HuH-7 (cell line): ENCODE measurements at regions not wholly inside any gene's neighbourhood (a gene's known extent, or its start where the extent isn't known, plus 50 kb on each side); places are given as distances from the start of the nearest gene placed in this dataset.
"Not testable (repeated sequence)": the region's sequence is repeated elsewhere in the genome, so short reads cannot be mapped to it uniquely, and the experiment has no call there.

Experiments used
- DNase-seq: peaks from one replicate; pipeline ENCODE4 v3.0.0; 2011; ENCODE audit warnings: low spot score

GRCh38 chr15:98088307-98088945 lies 127.9 kb downstream of the ARRDC4 start:
- DNase-seq, result not testable (repeated sequence)

GRCh38 chr15:98089352-98089751 lies 128.8 kb downstream of the ARRDC4 start:
- not testable (repeated sequence) for DNase-seq

DNA sequence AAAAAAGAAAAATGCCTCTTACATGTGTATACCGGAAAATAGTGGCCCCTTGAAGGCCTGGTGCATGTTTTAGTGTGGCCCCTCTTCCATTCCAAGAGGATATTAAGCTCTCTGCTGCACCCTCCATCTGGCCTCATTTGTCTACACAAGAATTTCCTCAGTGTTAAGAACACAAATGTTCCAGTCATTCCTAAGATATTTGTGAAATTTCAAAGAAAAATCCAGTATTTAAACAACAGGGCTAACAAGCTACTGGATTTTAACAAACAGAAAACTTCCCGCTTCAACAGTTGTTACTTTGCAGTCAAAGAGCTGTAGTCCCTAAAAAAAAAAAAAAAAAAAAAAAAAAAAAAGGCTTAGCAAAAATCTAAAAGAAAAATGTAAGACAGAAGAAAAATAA lies 137.5 kb downstream of the ARRDC4 start:
- DNase-seq, result not testable (repeated sequence)

- not testable (repeated sequence) for DNase-seq
Measured at GRCh38 chr15:98100606-98101005, 140.1 kb downstream of the ARRDC4 start.

- no peak for DNase-seq
Measured at GRCh38 chr15:98103570-98103969, 143.1 kb downstream of the ARRDC4 start.

- DNase-seq, result not testable (repeated sequence)
Measured at GRCh38 chr15:98104386-98105151, 144.1 kb downstream of the ARRDC4 start.

DNA sequence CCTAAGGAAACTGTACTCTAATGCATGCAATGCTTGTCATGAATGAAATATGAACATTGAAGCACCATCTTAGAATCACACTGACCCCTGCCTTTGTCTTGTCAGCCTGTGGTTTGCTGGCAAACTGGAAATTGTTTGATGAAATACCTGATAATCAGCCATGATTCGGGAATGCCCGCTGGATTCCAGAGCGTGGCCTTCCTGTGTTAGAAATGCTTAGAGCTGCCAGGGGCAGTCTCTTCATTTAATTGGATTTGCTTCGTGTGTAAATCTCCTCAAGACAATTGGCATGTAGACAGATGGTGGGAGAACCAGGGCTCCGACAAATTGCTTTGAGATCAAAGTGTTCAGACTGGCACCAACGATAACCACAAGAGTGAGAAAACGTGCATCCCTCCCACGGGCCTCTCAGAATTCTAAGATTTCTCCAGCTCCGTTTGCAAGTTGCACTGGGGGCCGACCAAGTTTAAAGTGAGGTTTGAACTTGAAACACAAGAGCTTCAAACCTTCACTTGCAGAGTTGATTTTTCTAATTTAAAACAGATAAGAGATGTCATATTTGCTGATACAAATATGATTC lies 146.2 kb downstream of the ARRDC4 start:
- not testable (repeated sequence) for DNase-seq

DNA sequence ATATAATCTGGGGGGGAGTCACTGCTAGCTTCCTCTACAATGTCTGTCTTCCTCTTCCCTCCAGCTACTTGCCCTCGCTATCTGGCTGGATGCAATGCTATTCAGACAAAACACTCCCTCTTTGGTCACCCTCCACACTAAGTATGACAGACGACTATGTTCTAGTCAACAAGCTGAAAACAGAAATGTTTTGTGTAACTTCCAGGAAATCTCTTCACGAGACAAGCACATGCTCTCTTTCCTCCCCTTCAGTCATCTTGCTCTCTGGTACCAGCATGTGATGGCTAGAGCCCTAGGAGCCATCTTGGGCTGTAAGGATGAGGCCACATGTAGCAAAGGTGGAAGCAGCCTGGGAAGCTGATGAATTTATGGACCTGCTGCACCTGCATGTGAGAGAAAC lies 151.3 kb downstream of the ARRDC4 start:
- no peak for DNase-seq

DNA sequence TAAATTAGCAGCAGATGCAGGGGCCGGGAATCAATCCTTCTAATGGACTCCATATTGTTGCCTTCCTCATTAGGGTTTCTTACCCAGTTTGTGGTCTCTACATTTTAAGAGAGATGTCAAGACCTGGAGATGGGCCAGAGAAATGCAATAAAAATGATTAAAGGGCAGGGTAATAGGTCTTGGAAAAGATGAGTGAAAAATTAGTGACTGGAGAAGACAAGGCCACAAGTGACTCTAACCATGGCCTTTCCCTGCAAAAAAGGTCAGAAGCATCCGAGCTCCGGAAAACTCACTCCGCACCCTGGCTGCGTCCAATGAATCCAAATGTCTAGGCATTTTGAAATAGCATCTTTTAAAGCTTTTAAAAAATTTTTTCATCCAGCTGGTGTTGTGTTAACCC lies 152.8 kb downstream of the ARRDC4 start:
- DNase-seq, result no peak

DNA sequence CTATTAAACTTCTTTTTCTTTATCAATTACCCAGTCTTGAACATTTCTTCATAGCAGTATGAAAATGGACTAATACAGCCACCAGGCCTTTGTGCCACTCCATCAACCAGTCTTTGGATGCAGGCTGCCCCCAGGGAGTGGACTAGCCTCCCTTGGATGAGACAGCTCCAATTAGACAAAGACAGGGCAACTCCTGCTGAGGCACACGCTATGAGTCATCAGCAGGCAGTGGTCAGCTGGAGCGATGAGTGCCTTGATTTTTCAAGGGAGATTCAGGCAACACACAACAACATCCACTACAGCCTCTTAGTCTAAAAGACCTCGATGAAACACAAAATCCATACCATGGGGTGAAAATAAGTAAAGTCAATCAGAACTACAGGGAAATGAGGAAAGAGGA lies 160.1 kb downstream of the ARRDC4 start:
- DNase-seq, result no peak

- DNase-seq, result no peak
Measured at GRCh38 chr15:98121536-98121935, 161.0 kb downstream of the ARRDC4 start.

- DNase-seq, result no peak
Measured at GRCh38 chr15:98121957-98122356, 161.5 kb downstream of the ARRDC4 start.

GRCh38 chr15:98123297-98123696 lies 162.8 kb downstream of the ARRDC4 start:
- DNase-seq, result no peak

- no peak for DNase-seq
Measured at GRCh38 chr15:98123834-98124233, 163.3 kb downstream of the ARRDC4 start.

DNA sequence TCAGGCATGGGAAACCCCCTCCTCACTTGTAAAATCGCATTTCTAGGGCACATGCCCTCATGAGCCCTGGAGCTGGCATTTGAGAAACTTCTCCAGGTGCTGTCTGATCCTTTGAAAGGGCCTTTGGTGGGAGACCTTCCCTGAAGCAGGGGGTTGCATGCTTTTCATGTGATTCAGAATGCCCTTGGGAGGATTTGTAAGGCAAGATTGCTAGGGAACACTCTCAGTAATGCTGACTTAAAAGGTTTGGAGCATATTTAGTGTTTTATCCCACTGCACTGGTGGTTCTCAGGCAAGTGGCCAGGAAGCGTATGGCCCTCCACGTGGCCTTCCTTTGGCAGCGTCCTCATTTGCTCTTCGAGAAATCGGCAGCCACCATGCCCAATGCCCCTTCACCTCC lies 164.1 kb downstream of the ARRDC4 start:
- DNase-seq, result no peak

DNA sequence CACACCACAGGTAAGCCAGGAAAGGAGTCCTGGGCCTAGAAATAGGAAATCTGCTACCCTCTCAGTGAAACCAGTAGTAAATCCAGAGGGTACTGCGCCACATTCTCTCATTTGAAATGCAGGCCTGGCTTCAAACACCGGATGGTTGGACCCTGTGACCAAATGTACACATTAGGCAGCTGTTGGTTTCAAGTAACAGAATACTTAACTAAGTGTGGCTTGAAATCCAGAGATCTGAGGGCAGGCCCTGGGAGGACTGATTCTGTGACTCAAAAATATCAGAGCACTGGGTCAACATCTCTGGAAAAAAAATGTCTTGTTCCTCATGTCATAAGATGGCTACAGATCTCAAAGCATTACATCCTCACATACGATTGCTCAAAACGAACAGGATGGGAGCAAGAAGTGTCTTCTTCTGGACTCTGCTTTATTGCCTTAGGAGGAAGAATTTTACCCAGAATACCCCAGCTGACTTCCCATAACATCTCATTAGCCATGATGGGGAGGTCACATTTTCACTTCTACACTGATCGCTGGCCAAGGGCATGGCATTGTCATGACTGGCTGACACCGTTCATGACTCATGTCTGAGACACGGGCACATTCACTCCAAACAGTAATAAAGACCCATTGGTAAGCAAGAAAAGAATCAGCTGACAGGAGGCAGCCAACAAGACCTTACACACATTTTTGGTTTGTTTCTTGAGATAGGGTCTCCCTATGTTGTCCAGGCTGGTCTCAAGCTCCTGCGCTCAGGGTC lies 166.0 kb downstream of the ARRDC4 start:
- no peak for DNase-seq

GRCh38 chr15:98127586-98127985 lies 167.1 kb downstream of the ARRDC4 start:
- no peak for DNase-seq

DNA sequence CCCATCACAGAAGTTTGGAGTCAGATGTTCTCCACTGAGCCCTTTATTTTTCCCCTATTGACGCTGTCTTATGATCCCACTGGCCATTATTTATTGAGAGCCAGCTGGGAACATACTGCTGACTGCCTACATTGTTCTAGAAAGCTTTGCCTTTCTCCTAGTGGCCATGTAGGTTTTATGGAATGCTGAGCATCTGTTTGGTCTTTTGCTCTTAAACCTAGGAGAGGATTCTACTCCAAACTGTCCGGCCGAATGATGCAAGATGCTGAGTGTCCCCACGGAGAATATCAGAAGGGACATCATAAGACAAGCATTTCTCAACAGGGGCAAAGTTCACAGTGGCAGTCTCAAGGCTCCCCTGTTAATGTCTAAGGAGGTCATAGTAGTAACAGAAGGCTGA lies 171.4 kb downstream of the ARRDC4 start:
- DNase-seq, result no peak

- no peak for DNase-seq
Measured at GRCh38 chr15:98134905-98135304, 174.4 kb downstream of the ARRDC4 start.

- no peak for DNase-seq
Measured at GRCh38 chr15:98138910-98139309, 178.4 kb downstream of the ARRDC4 start.

DNA sequence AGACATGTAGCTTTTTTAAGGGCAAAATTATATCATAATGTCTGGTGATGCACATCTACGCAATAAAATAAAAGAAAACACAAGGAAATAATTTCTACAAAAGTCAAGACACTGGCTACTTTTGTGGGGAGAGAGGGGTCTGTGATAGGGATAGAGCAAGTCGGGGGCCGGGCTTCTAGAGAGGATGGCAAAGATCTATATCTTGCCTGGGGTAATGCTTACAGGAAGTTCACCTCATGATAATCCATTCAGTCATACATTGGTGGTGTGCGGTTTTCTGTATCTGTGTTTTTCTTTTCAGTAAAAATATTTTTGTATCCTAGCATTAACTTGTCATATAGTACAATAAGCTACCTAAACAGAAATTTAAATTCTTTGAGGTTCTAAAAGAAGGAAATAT lies 178.8 kb downstream of the ARRDC4 start:
- DNase-seq, result no peak

DNA sequence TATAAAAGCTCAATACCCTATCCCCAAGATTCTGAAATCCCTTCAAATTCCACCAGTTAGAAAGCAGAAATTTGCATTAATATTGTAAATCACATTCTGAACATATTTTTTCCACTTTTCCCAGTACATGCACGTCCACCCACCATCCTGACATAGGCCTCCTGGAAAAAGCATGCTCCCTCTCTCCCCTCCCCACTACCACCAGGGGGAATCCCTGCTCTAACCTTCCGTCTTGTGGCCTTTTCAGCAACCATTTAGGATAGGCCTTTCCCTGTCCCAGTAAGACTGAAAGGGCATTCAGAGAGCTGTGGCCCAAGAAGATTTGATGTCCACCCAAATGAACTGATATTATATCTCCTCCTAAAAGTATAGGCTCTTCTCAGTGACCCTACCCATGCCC lies 182.1 kb downstream of the ARRDC4 start:
- DNase-seq, result no peak

- DNase-seq, result no peak
Measured at GRCh38 chr15:98143116-98143515, 182.6 kb downstream of the ARRDC4 start.
